Chondrocyte (in vitro differentiated cells): ENCODE measurements at regions not wholly inside any gene's neighbourhood (a gene's known extent, or its start where the extent isn't known, plus 50 kb on each side); places are given as distances from the start of the nearest gene placed in this dataset.

Source experiments
- DNase-seq: peaks from one replicate; pipeline ENCODE4 v3.0.0; 2021; ENCODE audit warnings: mixed read lengths, low spot score
- H3K27ac Mint-ChIP-seq: one replicate; pipeline ENCODE4 v1.8.0; 2021; ENCODE audit warnings: mild to moderate bottlenecking, moderate library complexity, mixed read lengths; ENCODE audit not compliant: unreplicated experiment
- H3K27me3 Mint-ChIP-seq: 2 replicates; pipeline ENCODE4 v1.8.0; 2021; ENCODE audit warnings: low read depth, mixed read lengths
- H3K36me3 Mint-ChIP-seq: 2 replicates; pipeline ENCODE4 v1.8.0; 2021; ENCODE audit warnings: low read depth, mixed read lengths
- H3K4me1 Mint-ChIP-seq: 2 replicates; pipeline ENCODE4 v1.8.0; 2021; ENCODE audit warnings: low read depth, mild to moderate bottlenecking, mixed read lengths
- H3K4me3 Mint-ChIP-seq: one replicate; pipeline ENCODE4 v1.8.0; 2021; ENCODE audit warnings: mild to moderate bottlenecking, moderate library complexity, mixed read lengths; ENCODE audit not compliant: unreplicated experiment
- H3K9me3 Mint-ChIP-seq: 2 replicates; pipeline ENCODE4 v1.8.0; 2021; ENCODE audit warnings: low read depth, mixed read lengths
- CTCF ChIP-seq: fragments of 200-600 bp; sonication (generic); IDR thresholded peaks from 2 replicates; pipeline ENCODE4 v1.5.0; 2021; ENCODE audit warnings: antibody characterized with exemption, mild to moderate bottlenecking, moderate library complexity

- Mint-ChIP-seq H3K4me3 (no peak overlapping the region), H3K27ac (no peak overlapping the region), H3K9me3 (peaks cover 29% of the 10 kb centered on the region), H3K4me1 (no peaks in the 10 kb centered on the region), H3K27me3 (peaks cover 8% of the 10 kb centered on the region), H3K36me3 (peaks cover 8% of the 10 kb centered on the region)
- TF ChIP-seq CTCF, result no peak
- no peak for DNase-seq
These were observed 180.7 kb upstream of the GGTLC1 start for GRCh38 chr20:24169256-24169655.

- DNase-seq, result no peak
- TF ChIP-seq CTCF, result no peak
- H3K9me3 Mint-ChIP-seq, result peaks cover 17% of the 10 kb centered on the region
- H3K4me1 Mint-ChIP-seq, result no peaks in the 10 kb centered on the region
- peaks cover under 1% of the 10 kb centered on the region for H3K36me3 Mint-ChIP-seq
- H3K4me3 Mint-ChIP-seq, result no peak overlapping the region
- H3K27ac Mint-ChIP-seq, result no peak overlapping the region
- H3K27me3 Mint-ChIP-seq, result no peaks in the 10 kb centered on the region
These were observed 177.8 kb upstream of the GGTLC1 start for GRCh38 chr20:24166412-24166811.

- no peak overlapping the region for H3K27ac Mint-ChIP-seq
- no peaks in the 10 kb centered on the region for H3K27me3 Mint-ChIP-seq
- H3K4me1 Mint-ChIP-seq, result peaks cover 2% of the 10 kb centered on the region
- no peak for DNase-seq
- H3K36me3 Mint-ChIP-seq, result no peaks in the 10 kb centered on the region
- H3K9me3 Mint-ChIP-seq, result peaks cover 13% of the 10 kb centered on the region
- no peak for TF ChIP-seq CTCF
- H3K4me3 Mint-ChIP-seq, result no peak overlapping the region
These were observed 177.5 kb upstream of the GGTLC1 start for GRCh38 chr20:24166123-24166381.

- peaks cover 9% of the 10 kb centered on the region for H3K9me3 Mint-ChIP-seq
- H3K4me1 Mint-ChIP-seq, result peaks cover 6% of the 10 kb centered on the region
- no peaks in the 10 kb centered on the region for H3K36me3 Mint-ChIP-seq
- TF ChIP-seq CTCF, result no peak
- no peak overlapping the region for H3K27ac Mint-ChIP-seq
- H3K27me3 Mint-ChIP-seq, result no peaks in the 10 kb centered on the region
- no peak overlapping the region for H3K4me3 Mint-ChIP-seq
- DNase-seq, result no peak
These were observed 176.9 kb upstream of the GGTLC1 start for GRCh38 chr20:24165301-24166122.

- no peaks in the 10 kb centered on the region for H3K27me3 Mint-ChIP-seq
- peak; percentile 78 for TF ChIP-seq CTCF
- no peaks in the 10 kb centered on the region for H3K36me3 Mint-ChIP-seq
- no peak overlapping the region for H3K4me3 Mint-ChIP-seq
- peaks cover 6% of the 10 kb centered on the region for H3K4me1 Mint-ChIP-seq
- no peak for DNase-seq
- peaks cover 9% of the 10 kb centered on the region for H3K9me3 Mint-ChIP-seq
- H3K27ac Mint-ChIP-seq, result no peak overlapping the region
These were observed 175.8 kb upstream of the GGTLC1 start for GRCh38 chr20:24164360-24164759.
